Smooth muscle cell (in vitro differentiated cells): ENCODE measurements at regions not wholly inside any gene's neighbourhood (a gene's known extent, or its start where the extent isn't known, plus 50 kb on each side); places are given as distances from the start of the nearest gene placed in this dataset.
"Not testable (repeated sequence)": the region's sequence is repeated elsewhere in the genome, so short reads cannot be mapped to it uniquely, and the experiment has no call there.

Experiments
- DNase-seq: peaks from one replicate; lab custom pipeline; 2025; ENCODE audit not compliant: unreplicated experiment; lab: John Stamatoyannopoulos, UW
- H2AFZ ChIP-seq: fragments of 200-600 bp; sonication (generic); 2 replicates; pipeline ENCODE4 v1.6.0; 2016; ENCODE audit warnings: antibody characterized with exemption, low read depth, mild to moderate bottlenecking
- H3F3A ChIP-seq: fragments of 200-600 bp; sonication (generic); 2 replicates; pipeline ENCODE4 v1.6.0; 2017; ENCODE audit warnings: antibody characterized with exemption, low read depth
- H3K27ac ChIP-seq: fragments of 200-600 bp; sonication (generic); 2 replicates; pipeline ENCODE4 v1.5.1; 2016; ENCODE audit warnings: low read depth, mild to moderate bottlenecking
- H3K27me3 ChIP-seq: fragments of 200-600 bp; sonication (generic); 2 replicates; pipeline ENCODE4 v1.6.1; 2016; ENCODE audit warnings: low read depth, mild to moderate bottlenecking
- H3K36me3 ChIP-seq: fragments of 200-600 bp; sonication (generic); 2 replicates; pipeline ENCODE4 v1.5.1; 2016; ENCODE audit warnings: low read depth
- H3K4me1 ChIP-seq: fragments of 200-600 bp; sonication (generic); 2 replicates; pipeline ENCODE4 v1.5.1; 2016; ENCODE audit warnings: low read depth
- H3K4me2 ChIP-seq: fragments of 200-600 bp; sonication (generic); 2 replicates; pipeline ENCODE4 v1.6.0; 2016; ENCODE audit warnings: mild to moderate bottlenecking
- H3K4me3 ChIP-seq: fragments of 200-600 bp; sonication (generic); 2 replicates; pipeline ENCODE4 v1.5.1; 2016; ENCODE audit warnings: mild to moderate bottlenecking
- H3K79me2 ChIP-seq: fragments of 200-600 bp; sonication (generic); 2 replicates; pipeline ENCODE4 v1.6.0; 2016; ENCODE audit warnings: low read depth, mild to moderate bottlenecking
- H3K9ac ChIP-seq: fragments of 200-600 bp; sonication (generic); 2 replicates; pipeline ENCODE4 v1.6.0; 2016; ENCODE audit warnings: low read depth
- H3K9me3 ChIP-seq: fragments of 200-600 bp; sonication (generic); replicated peaks from 2 replicates; pipeline ENCODE4 v1.5.1; 2016; ENCODE audit warnings: low read depth
- H4K20me1 ChIP-seq: fragments of 200-600 bp; sonication (generic); 2 replicates; pipeline ENCODE4 v1.6.0; 2016; ENCODE audit warnings: low read depth
- WGBS: methylation state at CpG from one replicate; pipeline ENCODE4 v1.1.7; 2016; ENCODE audit warnings: low lambda C conversion rate; 5-methylcytosine and 5-hydroxymethylcytosine counted together
- TF ChIP-seq, protein P1 (sequence below): fragments of 200-600 bp; sonication (generic); IDR thresholded peaks from 2 replicates; pipeline ENCODE4 v1.5.1; 2017; ENCODE audit warnings: borderline replicate concordance, mild to moderate bottlenecking, antibody characterized with exemption; ENCODE audit not compliant: insufficient read depth, poor library complexity, severe bottlenecking

GRCh38 chr3:171915275-171915674, 72.1 kb downstream of the TMEM212 start:
- Histone ChIP-seq H3K27ac (no peak overlapping the region), H3K27me3 (no peaks in the 10 kb centered on the region), H3K4me1 (no peaks in the 10 kb centered on the region), H3F3A (no peaks in the 10 kb centered on the region), H4K20me1 (no peaks in the 10 kb centered on the region), H3K36me3 (no peaks in the 10 kb centered on the region), H3K9me3 (no peaks in the 10 kb centered on the region), H3K9ac (no peak overlapping the region), H2AFZ (no peak overlapping the region), H3K79me2 (no peaks in the 10 kb centered on the region), H3K4me2 (no peak overlapping the region), H3K4me3 (no peak overlapping the region)
- TF ChIP-seq, protein P1, sequence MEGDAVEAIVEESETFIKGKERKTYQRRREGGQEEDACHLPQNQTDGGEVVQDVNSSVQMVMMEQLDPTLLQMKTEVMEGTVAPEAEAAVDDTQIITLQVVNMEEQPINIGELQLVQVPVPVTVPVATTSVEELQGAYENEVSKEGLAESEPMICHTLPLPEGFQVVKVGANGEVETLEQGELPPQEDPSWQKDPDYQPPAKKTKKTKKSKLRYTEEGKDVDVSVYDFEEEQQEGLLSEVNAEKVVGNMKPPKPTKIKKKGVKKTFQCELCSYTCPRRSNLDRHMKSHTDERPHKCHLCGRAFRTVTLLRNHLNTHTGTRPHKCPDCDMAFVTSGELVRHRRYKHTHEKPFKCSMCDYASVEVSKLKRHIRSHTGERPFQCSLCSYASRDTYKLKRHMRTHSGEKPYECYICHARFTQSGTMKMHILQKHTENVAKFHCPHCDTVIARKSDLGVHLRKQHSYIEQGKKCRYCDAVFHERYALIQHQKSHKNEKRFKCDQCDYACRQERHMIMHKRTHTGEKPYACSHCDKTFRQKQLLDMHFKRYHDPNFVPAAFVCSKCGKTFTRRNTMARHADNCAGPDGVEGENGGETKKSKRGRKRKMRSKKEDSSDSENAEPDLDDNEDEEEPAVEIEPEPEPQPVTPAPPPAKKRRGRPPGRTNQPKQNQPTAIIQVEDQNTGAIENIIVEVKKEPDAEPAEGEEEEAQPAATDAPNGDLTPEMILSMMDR, result no peak
- 41% methylated on average over 1 of the region's 1 CpG for WGBS
- DNase-seq, result no peak

- Histone ChIP-seq H2AFZ (no peak overlapping the region), H3F3A (no peaks in the 10 kb centered on the region), H3K9ac (no peak overlapping the region), H3K4me3 (no peak overlapping the region), H3K27ac (no peak overlapping the region), H4K20me1 (no peaks in the 10 kb centered on the region), H3K79me2 (no peaks in the 10 kb centered on the region), H3K36me3 (no peaks in the 10 kb centered on the region), H3K4me2 (no peak overlapping the region), H3K4me1 (no peaks in the 10 kb centered on the region), H3K27me3 (no peaks in the 10 kb centered on the region), H3K9me3 (no peaks in the 10 kb centered on the region)
- 96% methylated on average over 3 of the region's 3 CpGs for WGBS
- TF ChIP-seq, protein P1, result no peak
- no peak for DNase-seq
Measured at GRCh38 chr3:171916888-171917287, 73.7 kb downstream of the TMEM212 start.

- not testable (repeated sequence) for H3K9ac ChIP-seq, H3K9me3 ChIP-seq, H3K36me3 ChIP-seq, H3F3A ChIP-seq, H3K27me3 ChIP-seq, DNase-seq, H4K20me1 ChIP-seq, H3K79me2 ChIP-seq, H3K4me1 ChIP-seq, H3K27ac ChIP-seq, H3K4me3 ChIP-seq, H3K4me2 ChIP-seq
- peak overlapping the region; percentile 28 for H2AFZ ChIP-seq
- 79% methylated on average over 1 of the region's 1 CpG for WGBS
Measured at GRCh38 chr3:171922629-171923028, 79.5 kb downstream of the TMEM212 start.

- not testable (repeated sequence) for H3K4me2 ChIP-seq, H3F3A ChIP-seq, H3K4me1 ChIP-seq, H3K27ac ChIP-seq, H2AFZ ChIP-seq, H3K9me3 ChIP-seq, H3K36me3 ChIP-seq, H4K20me1 ChIP-seq, H3K79me2 ChIP-seq, H3K27me3 ChIP-seq, H3K9ac ChIP-seq, DNase-seq, H3K4me3 ChIP-seq
- 94% methylated on average over 2 of the region's 2 CpGs for WGBS
Measured at GRCh38 chr3:171923668-171924067, 80.5 kb downstream of the TMEM212 start.

DNA sequence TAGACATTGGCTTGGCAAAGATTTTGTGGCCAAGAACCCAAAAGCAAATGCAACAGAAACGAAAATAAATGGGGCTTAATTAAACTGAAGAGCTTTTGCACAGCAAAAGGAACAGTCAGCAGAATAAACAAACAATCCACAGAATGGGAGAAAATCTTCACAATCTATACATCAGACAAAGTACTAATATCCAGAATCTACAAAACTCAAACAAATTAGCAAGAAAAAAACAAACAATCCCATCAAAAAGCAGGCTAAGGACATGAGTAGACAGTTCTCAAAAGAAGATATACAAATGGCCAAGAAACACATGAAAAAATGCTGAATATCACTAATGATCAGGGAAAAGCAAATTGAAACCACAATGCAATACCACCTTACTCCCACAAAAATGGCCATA, 81.7 kb downstream of the TMEM212 start:
- DNase-seq, H3F3A ChIP-seq, H3K9ac ChIP-seq, H3K27me3 ChIP-seq, H2AFZ ChIP-seq, H3K4me2 ChIP-seq, H3K4me3 ChIP-seq, H3K27ac ChIP-seq, H3K4me1 ChIP-seq, H3K79me2 ChIP-seq, H3K36me3 ChIP-seq, H3K9me3 ChIP-seq, H4K20me1 ChIP-seq: not testable (repeated sequence)
- WGBS, result 97% methylated on average over 1 of the region's 1 CpG
